ENCODE measurements at regions not wholly inside any gene's neighbourhood (a gene's known extent, or its start where the extent isn't known, plus 50 kb on each side); places are given as distances from the start of the nearest gene placed in this dataset.

DNA sequence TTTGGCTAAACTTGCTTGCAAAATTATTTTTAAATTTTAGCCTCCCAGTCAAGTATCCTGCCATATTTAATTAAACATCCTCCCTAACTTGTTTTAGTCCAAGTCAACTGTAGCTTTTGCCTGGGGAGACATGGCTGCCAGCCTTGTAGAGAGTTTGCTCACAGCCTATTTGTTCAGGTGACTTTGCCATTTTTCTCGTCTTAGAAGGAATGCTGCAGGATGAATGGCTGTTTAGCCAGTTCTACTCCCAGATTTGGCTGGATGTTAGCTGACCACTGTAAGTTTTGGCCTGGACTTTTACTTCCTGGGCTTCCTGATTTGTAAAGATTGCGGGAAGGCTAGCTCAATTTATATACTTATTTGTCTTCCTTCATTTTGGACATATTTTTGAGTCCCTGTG is 236.4 kb upstream of the SGO1 start:
- 86% methylated on average over 1 of the region's 2 CpGs for WGBS (ENCODE audit: insufficient coverage)
- CTCF ChIA-PET = no interaction called here
- Histone ChIP-seq H3K9me3 (ENCODE audit: control extremely low read depth in 1 of 5, control insufficient read depth in 4 of 5, insufficient read depth in 2 of 5, low read depth in 1 of 5, low read length in 4 of 5) (no peaks in the 10 kb centered on the region), H3K4me1 (ENCODE audit: control extremely low read depth in 1 of 4, control insufficient read depth in 4 of 4, insufficient read depth in 4 of 4, low read length in 3 of 4) (no peaks in the 10 kb centered on the region), H3K36me3 (ENCODE audit: control insufficient read depth in 4 of 4, insufficient read depth in 4 of 4, low read length in 3 of 4) (no peaks in the 10 kb centered on the region), H3K27ac (ENCODE audit: insufficient read depth in 1 of 2, low read depth in 1 of 2, low read length in 2 of 2, poor library complexity in 1 of 2, severe bottlenecking in 2 of 2) (no peak overlapping the region), H3K27me3 (replicated peaks in 2 of 5; ENCODE audit: control insufficient read depth in 4 of 5, insufficient read depth in 5 of 5, low read length in 4 of 5) (no peaks in the 10 kb centered on the region), H3K4me3 (ENCODE audit: control insufficient read depth in 1 of 7, extremely low read depth in 1 of 7, insufficient read depth in 4 of 7, low read depth in 2 of 7, low read length in 6 of 7) (no peak overlapping the region)
- no peak for DNase-seq
- POLR2A ChIA-PET = no interaction called here

DNA sequence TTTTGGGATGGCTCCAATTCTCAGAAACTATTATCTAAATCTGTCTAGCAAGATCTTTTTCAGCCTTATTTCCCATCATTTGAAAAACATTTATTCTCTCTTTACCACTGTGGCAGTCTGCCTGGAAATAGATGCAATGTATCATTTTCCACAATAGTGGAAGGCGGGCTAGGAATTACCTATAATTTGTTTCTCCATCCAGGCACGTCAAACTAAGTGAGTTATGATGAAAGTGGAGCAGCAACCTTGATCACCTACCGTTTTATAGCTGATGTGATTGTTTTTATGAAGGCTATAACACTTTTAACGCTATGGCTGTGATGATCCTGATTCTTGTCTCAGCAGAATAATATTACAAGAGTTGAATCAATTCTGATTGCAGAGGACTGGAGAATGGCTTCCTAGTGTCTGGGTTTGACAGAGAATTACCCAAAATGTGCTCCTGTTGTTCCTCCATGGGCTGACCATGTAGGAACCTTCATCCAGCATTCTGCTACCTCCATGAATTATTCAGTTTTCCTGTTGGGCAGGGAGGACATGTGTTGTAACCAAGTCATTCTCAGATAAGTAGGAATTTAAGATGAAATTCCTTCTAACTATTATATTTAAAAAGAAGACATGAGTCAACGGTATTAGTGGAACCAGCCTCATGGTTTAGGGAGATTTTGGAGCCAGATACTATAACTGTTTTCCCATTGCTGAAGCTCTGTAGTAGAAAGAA is 231.5 kb upstream of the SGO1 start:
- H3K36me3 ChIP-seq (ENCODE audit: control insufficient read depth in 4 of 4, insufficient read depth in 4 of 4, low read length in 3 of 4) = no peaks in the 10 kb centered on the region
- no peaks in the 10 kb centered on the region for H3K27me3 ChIP-seq (replicated peaks in 2 of 5; ENCODE audit: control insufficient read depth in 4 of 5, insufficient read depth in 5 of 5, low read length in 4 of 5)
- H3K4me3 ChIP-seq (ENCODE audit: control insufficient read depth in 1 of 7, extremely low read depth in 1 of 7, insufficient read depth in 4 of 7, low read depth in 2 of 7, low read length in 6 of 7) = no peak overlapping the region
- POLR2A ChIA-PET = no interaction called here
- DNase-seq = no peak
- no peaks in the 10 kb centered on the region for H3K9me3 ChIP-seq (ENCODE audit: control extremely low read depth in 1 of 5, control insufficient read depth in 4 of 5, insufficient read depth in 2 of 5, low read depth in 1 of 5, low read length in 4 of 5)
- H3K27ac ChIP-seq (ENCODE audit: insufficient read depth in 1 of 2, low read depth in 1 of 2, low read length in 2 of 2, poor library complexity in 1 of 2, severe bottlenecking in 2 of 2) = no peak overlapping the region
- WGBS (ENCODE audit: insufficient coverage) = 83% methylated on average over 2 of the region's 5 CpGs
- no peaks in the 10 kb centered on the region for H3K4me1 ChIP-seq (ENCODE audit: control extremely low read depth in 1 of 4, control insufficient read depth in 4 of 4, insufficient read depth in 4 of 4, low read length in 3 of 4)
- CTCF ChIA-PET = no interaction called here

DNA sequence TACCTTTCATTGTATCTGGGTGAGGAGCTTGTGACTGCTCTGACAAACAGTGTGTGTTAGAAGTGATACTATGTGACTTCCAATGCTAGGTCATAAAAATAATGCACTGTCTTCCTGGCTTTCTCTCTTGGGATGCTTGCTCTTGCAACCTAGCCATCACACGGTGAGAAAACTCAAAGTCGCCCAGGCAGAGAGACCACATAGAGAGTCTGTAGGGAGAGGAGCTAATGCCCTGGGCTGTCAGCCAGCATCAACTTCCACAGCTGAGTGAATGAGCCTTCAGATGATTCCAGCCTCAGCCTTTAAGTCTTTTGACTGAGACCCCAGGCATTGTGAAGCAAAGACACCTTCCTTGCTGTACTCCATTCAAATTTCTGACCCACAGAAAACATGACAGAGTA is 220.6 kb upstream of the SGO1 start:
- no peaks in the 10 kb centered on the region for H3K4me1 ChIP-seq (ENCODE audit: control extremely low read depth in 1 of 4, control insufficient read depth in 4 of 4, insufficient read depth in 4 of 4, low read length in 3 of 4)
- CTCF ChIA-PET = no interaction called here
- H3K27ac ChIP-seq (ENCODE audit: insufficient read depth in 1 of 2, low read depth in 1 of 2, low read length in 2 of 2, poor library complexity in 1 of 2, severe bottlenecking in 2 of 2) = no peak overlapping the region
- DNase-seq = no peak
- H3K4me3 ChIP-seq (ENCODE audit: control insufficient read depth in 1 of 7, extremely low read depth in 1 of 7, insufficient read depth in 4 of 7, low read depth in 2 of 7, low read length in 6 of 7) = no peak overlapping the region
- 71% methylated on average over 2 of the region's 2 CpGs for WGBS (ENCODE audit: insufficient coverage)
- no peaks in the 10 kb centered on the region for H3K36me3 ChIP-seq (ENCODE audit: control insufficient read depth in 4 of 4, insufficient read depth in 4 of 4, low read length in 3 of 4)
- no peaks in the 10 kb centered on the region for H3K9me3 ChIP-seq (ENCODE audit: control extremely low read depth in 1 of 5, control insufficient read depth in 4 of 5, insufficient read depth in 2 of 5, low read depth in 1 of 5, low read length in 4 of 5)
- H3K27me3 ChIP-seq (replicated peaks in 2 of 5; ENCODE audit: control insufficient read depth in 4 of 5, insufficient read depth in 5 of 5, low read length in 4 of 5) = no peaks in the 10 kb centered on the region
- POLR2A ChIA-PET = no interaction called here

DNA sequence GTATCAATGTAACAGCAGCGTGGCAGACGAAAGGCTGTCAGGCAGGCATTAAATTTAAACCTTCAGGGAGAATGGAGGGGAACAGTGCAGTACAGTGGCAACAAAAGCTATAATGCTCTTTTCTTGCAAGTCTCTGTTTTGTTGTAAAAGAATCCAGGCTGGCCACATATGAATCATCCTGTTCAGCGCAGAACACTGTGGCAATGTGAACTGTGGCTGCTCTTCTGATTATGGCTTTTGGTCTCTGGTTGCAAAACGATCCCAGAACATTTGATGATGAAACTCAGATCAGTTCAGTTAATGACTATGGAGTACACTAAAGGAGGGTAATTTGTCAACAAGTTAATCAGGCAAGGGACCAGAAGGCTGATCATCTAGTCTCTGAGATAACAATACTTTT is 219.7 kb upstream of the SGO1 start:
- no peaks in the 10 kb centered on the region for H3K27me3 ChIP-seq (replicated peaks in 2 of 5; ENCODE audit: control insufficient read depth in 4 of 5, insufficient read depth in 5 of 5, low read length in 4 of 5)
- no peak for DNase-seq
- no peaks in the 10 kb centered on the region for H3K9me3 ChIP-seq (ENCODE audit: control extremely low read depth in 1 of 5, control insufficient read depth in 4 of 5, insufficient read depth in 2 of 5, low read depth in 1 of 5, low read length in 4 of 5)
- H3K4me3 ChIP-seq (ENCODE audit: control insufficient read depth in 1 of 7, extremely low read depth in 1 of 7, insufficient read depth in 4 of 7, low read depth in 2 of 7, low read length in 6 of 7) = no peak overlapping the region
- ChIA-PET POLR2A (no interaction called here), CTCF (no interaction called here)
- no peaks in the 10 kb centered on the region for H3K4me1 ChIP-seq (ENCODE audit: control extremely low read depth in 1 of 4, control insufficient read depth in 4 of 4, insufficient read depth in 4 of 4, low read length in 3 of 4)
- no peaks in the 10 kb centered on the region for H3K36me3 ChIP-seq (ENCODE audit: control insufficient read depth in 4 of 4, insufficient read depth in 4 of 4, low read length in 3 of 4)
- WGBS (ENCODE audit: insufficient coverage) = 93% methylated on average over 4 of the region's 4 CpGs
- no peak overlapping the region for H3K27ac ChIP-seq (ENCODE audit: insufficient read depth in 1 of 2, low read depth in 1 of 2, low read length in 2 of 2, poor library complexity in 1 of 2, severe bottlenecking in 2 of 2)

DNA sequence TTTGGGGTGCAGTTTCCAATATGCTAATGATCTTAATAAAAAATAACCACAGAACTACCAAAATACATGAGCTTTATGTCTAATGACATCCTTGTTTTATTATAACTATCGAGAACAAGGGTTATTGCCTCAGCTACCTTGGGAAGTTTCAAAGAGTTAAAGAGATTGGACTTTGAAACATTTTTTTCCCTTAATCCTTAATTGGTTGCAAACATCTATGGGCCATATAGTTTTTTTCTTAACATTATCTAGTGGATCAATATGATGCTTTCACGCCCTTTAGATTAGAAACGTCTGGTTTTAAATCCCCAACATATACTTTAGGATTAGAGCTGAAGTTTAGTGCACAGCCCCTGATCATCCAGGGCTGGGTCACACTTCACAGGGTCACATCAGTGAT is 219.2 kb upstream of the SGO1 start:
- ChIA-PET CTCF (interaction anchor here (0.8 kb wide), 1 partner anchor 14 kb away, joined by 3 read pairs; no protein-coding TSS in a partner anchor), POLR2A (no interaction called here)
- WGBS (ENCODE audit: insufficient coverage) = 100% methylated on average over 1 of the region's 3 CpGs

DNA sequence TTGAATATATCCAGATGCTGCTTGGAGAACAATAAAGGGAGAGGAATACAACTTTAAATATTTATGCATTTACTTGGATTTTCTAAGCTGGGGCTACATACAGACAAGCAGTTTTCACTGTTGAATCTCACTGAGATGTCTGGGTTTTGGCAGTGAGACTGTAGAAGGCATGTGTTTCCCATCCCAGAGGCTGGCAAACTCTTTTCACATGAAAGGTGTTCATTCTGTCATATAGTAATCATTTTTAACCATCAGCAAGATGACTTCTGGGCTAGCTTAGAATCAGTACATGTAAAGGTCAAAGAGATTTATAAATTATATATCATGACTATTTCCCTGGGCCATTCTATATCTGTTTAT is 218.7 kb upstream of the SGO1 start:
- H3K27me3 ChIP-seq (replicated peaks in 2 of 5; ENCODE audit: control insufficient read depth in 4 of 5, insufficient read depth in 5 of 5, low read length in 4 of 5) = no peaks in the 10 kb centered on the region
- H3K36me3 ChIP-seq (ENCODE audit: control insufficient read depth in 4 of 4, insufficient read depth in 4 of 4, low read length in 3 of 4) = no peaks in the 10 kb centered on the region
- H3K4me1 ChIP-seq (ENCODE audit: control extremely low read depth in 1 of 4, control insufficient read depth in 4 of 4, insufficient read depth in 4 of 4, low read length in 3 of 4) = no peaks in the 10 kb centered on the region
- H3K27ac ChIP-seq (ENCODE audit: insufficient read depth in 1 of 2, low read depth in 1 of 2, low read length in 2 of 2, poor library complexity in 1 of 2, severe bottlenecking in 2 of 2) = no peak overlapping the region
- H3K9me3 ChIP-seq (ENCODE audit: control extremely low read depth in 1 of 5, control insufficient read depth in 4 of 5, insufficient read depth in 2 of 5, low read depth in 1 of 5, low read length in 4 of 5) = no peaks in the 10 kb centered on the region
- no peak for DNase-seq
- no peak overlapping the region for H3K4me3 ChIP-seq (ENCODE audit: control insufficient read depth in 1 of 7, extremely low read depth in 1 of 7, insufficient read depth in 4 of 7, low read depth in 2 of 7, low read length in 6 of 7)
- CTCF ChIA-PET = interaction anchor here (0.8 kb wide), 1 partner anchor 15 kb away, joined by 3 read pairs; no protein-coding TSS in a partner anchor
- POLR2A ChIA-PET = no interaction called here

More for the DNA sequence above, 219.2 kb upstream of the SGO1 start:
- Histone ChIP-seq H3K4me1 (ENCODE audit: control extremely low read depth in 1 of 4, control insufficient read depth in 4 of 4, insufficient read depth in 4 of 4, low read length in 3 of 4) (no peaks in the 10 kb centered on the region), H3K9me3 (ENCODE audit: control extremely low read depth in 1 of 5, control insufficient read depth in 4 of 5, insufficient read depth in 2 of 5, low read depth in 1 of 5, low read length in 4 of 5) (no peaks in the 10 kb centered on the region), H3K36me3 (ENCODE audit: control insufficient read depth in 4 of 4, insufficient read depth in 4 of 4, low read length in 3 of 4) (no peaks in the 10 kb centered on the region), H3K4me3 (ENCODE audit: control insufficient read depth in 1 of 7, extremely low read depth in 1 of 7, insufficient read depth in 4 of 7, low read depth in 2 of 7, low read length in 6 of 7) (no peak overlapping the region), H3K27ac (ENCODE audit: insufficient read depth in 1 of 2, low read depth in 1 of 2, low read length in 2 of 2, poor library complexity in 1 of 2, severe bottlenecking in 2 of 2) (no peak overlapping the region), H3K27me3 (replicated peaks in 2 of 5; ENCODE audit: control insufficient read depth in 4 of 5, insufficient read depth in 5 of 5, low read length in 4 of 5) (no peaks in the 10 kb centered on the region)
- DNase-seq = no peak

DNA sequence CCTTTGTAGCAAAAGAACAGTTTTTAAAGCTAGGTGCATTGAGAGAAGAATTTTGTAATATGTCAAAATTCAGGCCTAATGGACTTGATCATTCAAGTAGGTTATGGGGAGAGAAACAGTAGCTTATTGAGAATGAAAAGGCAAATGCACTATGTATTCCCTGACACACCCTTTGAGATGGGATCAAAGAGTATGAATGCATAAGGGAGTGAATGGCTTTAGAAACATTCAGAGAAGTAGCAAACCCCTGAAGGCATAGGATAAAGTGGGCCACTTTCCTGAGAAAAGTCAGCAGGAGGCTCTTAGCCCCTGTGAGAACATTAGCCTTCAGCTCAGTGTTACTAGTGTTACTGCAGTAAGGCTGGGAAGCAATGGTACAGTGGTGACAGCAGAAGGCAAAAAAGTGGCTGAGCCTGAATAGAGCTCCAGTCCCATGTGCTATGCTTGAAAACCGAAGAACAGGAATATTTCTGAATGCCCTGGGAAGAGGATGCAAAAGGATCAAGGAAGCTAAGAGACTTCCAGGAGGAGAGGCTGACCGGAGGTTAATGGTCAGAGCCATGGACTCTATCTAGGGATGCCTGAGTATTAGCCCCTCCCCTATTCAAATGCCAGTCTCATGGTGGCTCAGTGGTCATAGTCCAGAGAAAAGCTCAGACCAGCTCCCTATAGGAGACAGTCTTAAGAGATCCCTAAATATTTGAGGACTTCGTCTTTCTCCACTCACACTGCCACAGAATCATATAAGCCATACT is 218.2 kb upstream of the SGO1 start:
- H3K4me3 ChIP-seq (ENCODE audit: control insufficient read depth in 1 of 7, extremely low read depth in 1 of 7, insufficient read depth in 4 of 7, low read depth in 2 of 7, low read length in 6 of 7) = no peak overlapping the region
- H3K36me3 ChIP-seq (ENCODE audit: control insufficient read depth in 4 of 4, insufficient read depth in 4 of 4, low read length in 3 of 4) = no peaks in the 10 kb centered on the region
- no peaks in the 10 kb centered on the region for H3K27me3 ChIP-seq (replicated peaks in 2 of 5; ENCODE audit: control insufficient read depth in 4 of 5, insufficient read depth in 5 of 5, low read length in 4 of 5)
- no peaks in the 10 kb centered on the region for H3K9me3 ChIP-seq (ENCODE audit: control extremely low read depth in 1 of 5, control insufficient read depth in 4 of 5, insufficient read depth in 2 of 5, low read depth in 1 of 5, low read length in 4 of 5)
- POLR2A ChIA-PET = no interaction called here
- CTCF ChIA-PET = interaction anchor here (0.8 kb wide), 1 partner anchor 15 kb away, joined by 3 read pairs; no protein-coding TSS in a partner anchor
- DNase-seq = no peak
- no peaks in the 10 kb centered on the region for H3K4me1 ChIP-seq (ENCODE audit: control extremely low read depth in 1 of 4, control insufficient read depth in 4 of 4, insufficient read depth in 4 of 4, low read length in 3 of 4)
- H3K27ac ChIP-seq (ENCODE audit: insufficient read depth in 1 of 2, low read depth in 1 of 2, low read length in 2 of 2, poor library complexity in 1 of 2, severe bottlenecking in 2 of 2) = no peak overlapping the region
- 92% methylated on average over 2 of the region's 3 CpGs for WGBS (ENCODE audit: insufficient coverage)
